HG03457 (cell line): ENCODE measurements at regions not wholly inside any gene's neighbourhood (a gene's known extent, or its start where the extent isn't known, plus 50 kb on each side); places are given as distances from the start of the nearest gene placed in this dataset.
"Not testable (repeated sequence)": the region's sequence is repeated elsewhere in the genome, so short reads cannot be mapped to it uniquely, and the experiment has no call there.

Source experiments
- ATAC-seq: cut with Tn5 transposase; IDR thresholded peaks from one replicate; pipeline ENCODE4 v1.9.1; 2021; ENCODE audit warnings: moderate number of reproducible peaks; ENCODE audit not compliant: unreplicated experiment

DNA sequence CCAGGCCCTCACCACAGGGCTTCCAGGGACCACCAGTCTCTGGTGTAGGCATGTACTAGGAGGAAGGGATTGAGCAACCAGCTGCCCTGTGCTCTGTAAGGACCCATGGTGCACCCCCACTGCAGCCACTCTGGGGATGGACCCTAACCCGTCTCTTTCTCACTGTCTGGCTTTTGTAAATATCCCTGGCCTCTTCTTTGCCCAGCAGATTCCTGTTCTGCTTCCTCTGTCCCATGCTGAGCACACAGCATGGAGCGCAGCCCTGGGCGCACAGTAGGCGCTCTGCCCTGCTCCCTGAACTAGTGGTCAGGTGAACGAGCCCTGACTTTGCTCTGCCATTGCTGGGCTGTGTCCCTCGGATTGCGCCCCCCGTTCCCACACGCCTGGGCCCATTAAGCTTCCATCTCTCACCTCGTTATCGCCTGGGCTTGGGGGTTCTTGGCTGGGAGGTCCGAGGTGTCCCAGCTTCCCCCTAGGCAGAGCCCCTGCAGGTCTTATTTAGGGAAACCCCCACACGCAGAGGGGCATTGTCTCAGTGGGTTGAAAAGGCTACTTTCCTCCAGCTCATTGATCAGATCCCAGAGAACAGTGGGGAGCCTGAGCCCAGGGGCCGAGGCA lies 162.1 kb downstream of the MYCN start:
- no peak for ATAC-seq

DNA sequence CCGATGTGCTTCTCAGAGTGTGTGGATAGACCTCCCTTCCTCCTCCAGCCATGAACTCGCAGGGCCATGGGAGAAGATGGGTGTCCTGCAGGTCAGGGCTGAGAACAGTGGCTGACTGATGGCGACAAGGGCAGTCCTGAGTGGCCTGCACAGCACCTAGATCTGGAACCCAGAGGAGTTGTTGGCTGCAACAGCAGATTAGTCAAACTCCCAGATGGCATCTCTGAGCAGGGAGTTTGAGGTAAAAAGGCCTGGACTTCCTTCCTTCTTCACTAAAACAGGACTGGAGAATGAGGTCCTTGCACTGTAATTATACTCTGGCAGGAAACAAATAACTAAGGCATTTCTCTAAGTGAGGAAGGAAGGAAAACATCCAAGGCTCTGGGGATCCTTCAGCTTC lies 160.8 kb downstream of the MYCN start:
- ATAC-seq = no peak

DNA sequence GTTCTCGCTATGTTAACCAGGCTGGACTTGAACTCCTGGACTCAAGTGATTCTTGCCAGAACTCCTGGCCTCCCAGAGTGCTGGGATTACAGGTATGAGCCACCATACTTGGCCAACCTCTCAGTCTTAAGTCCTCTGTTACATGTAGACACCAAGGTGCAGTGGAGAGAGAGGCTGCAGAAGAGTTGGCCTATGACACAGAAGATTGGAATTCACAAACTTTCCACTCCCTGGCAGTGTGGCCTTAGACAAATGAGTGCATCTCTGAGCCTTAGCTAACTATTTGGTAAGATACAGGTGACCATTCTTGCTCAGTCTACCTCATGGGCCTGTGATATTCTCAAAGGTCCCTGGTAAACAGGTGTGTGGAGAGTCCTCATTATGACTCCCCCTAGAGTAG lies 159.7 kb downstream of the MYCN start:
- ATAC-seq = no peak

DNA sequence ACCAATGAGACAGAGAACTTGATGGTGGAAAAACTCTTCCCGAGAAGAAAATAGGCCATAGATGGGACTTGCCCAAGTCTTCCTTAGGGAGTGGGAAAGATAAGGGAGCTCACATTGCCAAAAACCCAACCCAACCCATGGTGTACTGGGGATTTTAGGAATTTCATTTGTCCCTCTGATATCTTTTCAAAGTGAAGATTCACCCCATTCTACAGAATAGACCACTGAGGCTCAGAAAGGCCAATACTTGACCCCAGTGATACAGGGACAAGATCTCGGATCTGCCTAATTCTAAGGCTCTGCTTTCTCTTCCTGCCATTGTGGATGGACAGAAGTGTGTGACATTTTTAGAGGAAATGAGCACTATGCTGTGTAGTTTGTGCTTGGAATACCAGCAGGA lies 159.0 kb downstream of the MYCN start:
- no peak for ATAC-seq

DNA sequence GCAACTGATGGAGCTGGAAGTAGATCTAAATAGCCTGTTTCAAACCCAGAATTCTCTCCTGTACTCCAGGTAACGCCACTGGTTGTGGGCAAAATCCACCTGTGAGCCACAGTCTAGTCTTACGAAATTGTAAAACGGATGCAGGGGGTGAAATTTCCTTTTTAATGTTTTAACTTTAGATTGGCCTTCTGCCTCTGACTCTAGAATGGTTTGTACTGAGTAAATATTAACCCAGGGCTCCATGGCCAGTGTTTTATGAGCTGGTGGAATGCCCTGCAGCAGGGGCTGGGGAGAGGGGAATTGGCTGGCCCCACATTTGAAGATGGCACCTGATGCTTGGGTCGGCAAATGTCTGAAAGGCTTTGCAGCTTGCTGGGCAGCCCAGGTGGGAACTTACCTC lies 156.6 kb downstream of the MYCN start:
- ATAC-seq = no peak

DNA sequence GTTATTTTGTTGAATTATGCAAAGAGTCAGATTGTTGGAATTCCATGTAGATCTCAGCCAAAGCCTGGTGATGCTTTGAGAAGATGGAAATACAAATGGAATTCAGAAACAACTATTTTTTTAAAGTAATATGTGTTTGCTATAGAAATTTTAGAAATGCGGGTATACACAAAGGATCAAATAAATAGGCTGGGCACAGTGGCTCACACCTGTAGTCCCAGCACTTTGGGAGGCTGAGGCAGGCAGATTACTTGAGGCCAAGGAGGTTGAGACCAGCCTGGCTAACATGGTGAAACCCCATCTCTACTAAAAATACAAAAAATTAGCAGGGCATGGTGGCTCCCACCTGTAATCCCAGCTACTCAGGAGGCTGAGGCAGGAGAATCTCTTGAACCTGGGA lies 155.1 kb downstream of the MYCN start:
- not testable (repeated sequence) for ATAC-seq

DNA sequence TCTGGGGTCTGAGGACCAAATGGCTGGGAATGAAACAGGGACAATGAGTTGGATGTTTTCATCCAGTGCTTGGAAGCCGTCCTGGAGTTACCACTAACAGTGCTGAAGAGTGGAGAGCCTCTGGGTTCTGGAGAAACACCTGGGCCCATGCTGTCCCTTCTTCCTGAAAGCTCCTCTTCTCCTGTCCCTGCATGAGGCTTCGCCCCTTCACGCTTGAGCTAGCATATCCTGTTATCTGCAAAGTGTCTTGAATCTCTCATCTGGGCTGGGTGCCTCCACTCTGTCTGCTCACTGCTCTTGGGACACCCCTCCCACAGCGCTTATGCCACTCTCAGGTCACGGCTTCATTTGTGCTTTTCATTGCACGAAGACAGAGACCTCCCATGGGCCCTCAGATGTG lies 154.5 kb downstream of the MYCN start:
- ATAC-seq = no peak

DNA sequence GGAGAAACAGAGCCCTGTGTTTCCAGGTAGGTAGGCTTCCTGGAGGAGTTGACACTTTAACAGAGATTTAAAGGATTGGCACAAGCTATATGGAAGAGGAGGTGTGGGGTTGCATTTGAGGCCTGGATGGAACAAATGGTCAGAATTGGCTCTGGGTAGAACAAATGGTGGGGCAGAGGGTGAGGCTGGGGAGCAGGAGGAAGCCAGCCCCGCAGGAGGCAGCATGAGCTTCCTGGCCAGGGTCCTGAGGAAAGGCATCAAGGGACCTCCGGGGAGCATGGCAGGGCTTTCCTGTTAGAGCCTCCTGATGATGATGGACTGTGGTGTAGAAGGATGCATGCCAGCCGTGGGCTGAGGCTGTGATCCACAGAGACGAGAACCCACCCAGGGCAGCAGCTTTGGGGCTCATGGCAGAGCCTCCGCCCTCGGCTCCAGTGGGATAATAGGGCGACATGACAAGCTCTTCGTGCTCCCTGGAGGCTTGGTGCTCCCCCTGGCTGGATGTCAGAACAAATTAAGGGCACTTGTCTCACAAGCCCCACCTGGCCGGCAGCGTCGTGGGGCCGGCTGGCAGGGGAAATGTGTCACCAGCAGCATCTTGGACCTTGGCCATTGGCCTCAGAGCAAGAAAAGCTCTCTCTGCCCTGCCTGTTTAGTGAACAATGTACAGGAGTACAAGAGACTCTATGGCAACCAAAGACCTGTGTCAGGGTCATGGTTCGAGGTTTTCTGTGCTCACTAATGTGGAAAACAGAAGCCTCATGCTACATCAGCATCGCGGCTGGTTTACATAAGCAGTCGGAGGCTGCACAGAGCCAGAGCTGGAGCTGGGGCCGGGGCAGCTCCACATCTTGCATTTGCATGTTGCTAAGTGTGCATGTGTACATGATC lies 153.5 kb downstream of the MYCN start:
- ATAC-seq = no peak

- ATAC-seq = no peak
These were observed 152.7 kb downstream of the MYCN start for GRCh38 chr2:16092861-16093638.

GRCh38 chr2:16091576-16092282 lies 151.4 kb downstream of the MYCN start:
- ATAC-seq = no peak

- ATAC-seq = no peak
These were observed 150.6 kb downstream of the MYCN start for GRCh38 chr2:16090650-16091575.

- not testable (repeated sequence) for ATAC-seq
These were observed 149.1 kb downstream of the MYCN start for GRCh38 chr2:16089491-16089890.

DNA sequence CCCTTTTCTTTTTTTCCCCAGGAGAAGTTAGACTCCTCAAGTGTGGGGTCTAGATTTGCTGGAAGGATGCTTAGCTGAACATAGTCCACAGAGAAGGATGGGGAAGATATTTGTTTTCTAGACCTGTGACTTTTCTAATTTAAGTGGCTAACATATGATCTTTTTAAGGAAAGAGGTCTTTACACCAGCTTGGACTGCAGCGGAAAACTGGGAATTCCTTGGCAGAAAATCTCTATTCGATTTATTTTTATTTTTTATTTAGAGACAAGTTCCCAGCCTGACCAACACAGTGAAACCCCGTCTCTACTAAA lies 148.4 kb downstream of the MYCN start:
- ATAC-seq = no peak

DNA sequence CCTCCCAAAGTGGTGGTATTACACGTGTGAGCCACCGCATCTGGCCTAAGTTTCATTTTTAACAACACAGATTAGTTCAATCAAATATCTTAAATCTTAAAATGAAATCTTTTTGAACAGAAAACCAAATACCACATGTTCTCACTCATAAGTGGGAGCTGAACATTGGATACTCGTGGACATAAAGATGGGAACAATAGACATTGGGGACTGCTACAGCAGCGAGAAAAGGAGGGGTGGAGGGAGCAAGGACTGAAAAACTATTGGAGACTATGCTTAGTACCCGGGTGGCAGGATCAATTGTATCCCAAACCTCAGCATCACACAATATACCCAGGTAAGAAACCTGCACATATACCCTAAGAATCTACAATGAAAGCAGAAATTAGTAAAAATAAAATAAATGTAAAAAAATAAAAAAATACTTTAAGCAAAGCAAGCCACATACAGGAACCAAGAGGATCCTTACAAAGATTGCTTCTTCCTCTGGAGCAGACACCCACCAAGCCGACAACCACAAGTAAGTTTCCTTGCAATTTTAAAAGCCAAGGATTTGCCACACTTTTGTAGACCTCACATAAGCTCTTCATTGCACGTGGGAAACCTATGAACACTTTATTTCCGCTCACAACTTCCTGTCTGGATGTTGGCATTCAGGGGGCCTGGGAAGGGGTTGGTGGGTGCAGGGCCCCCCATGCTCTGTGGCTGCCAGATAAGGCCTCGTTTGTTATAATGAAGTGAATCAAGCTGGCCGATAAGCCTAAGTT lies 147.9 kb downstream of the MYCN start:
- ATAC-seq = no peak

DNA sequence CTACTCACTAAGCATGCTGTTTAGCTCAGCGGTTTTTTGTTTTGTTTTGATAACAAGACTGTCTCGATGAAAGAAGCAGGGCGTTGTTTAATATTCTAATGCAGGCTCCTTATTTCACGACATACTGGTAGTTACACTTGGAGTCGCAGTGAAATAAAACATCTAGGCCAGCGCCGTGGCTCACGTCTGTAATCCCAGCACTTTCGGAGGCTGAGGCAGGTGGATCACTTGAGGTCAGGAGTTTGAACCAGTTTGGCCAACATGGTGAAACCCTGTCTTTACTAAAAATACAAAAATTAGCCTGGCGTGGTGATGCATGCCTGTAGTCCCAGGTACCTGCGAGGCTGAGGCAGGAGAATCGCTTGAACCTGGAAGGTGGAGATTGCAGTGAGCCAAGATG lies 145.8 kb downstream of the MYCN start:
- not testable (repeated sequence) for ATAC-seq

- no peak for ATAC-seq
These were observed 144.7 kb downstream of the MYCN start for GRCh38 chr2:16085073-16085472.

GRCh38 chr2:16084274-16084673 lies 143.9 kb downstream of the MYCN start:
- ATAC-seq = no peak

DNA sequence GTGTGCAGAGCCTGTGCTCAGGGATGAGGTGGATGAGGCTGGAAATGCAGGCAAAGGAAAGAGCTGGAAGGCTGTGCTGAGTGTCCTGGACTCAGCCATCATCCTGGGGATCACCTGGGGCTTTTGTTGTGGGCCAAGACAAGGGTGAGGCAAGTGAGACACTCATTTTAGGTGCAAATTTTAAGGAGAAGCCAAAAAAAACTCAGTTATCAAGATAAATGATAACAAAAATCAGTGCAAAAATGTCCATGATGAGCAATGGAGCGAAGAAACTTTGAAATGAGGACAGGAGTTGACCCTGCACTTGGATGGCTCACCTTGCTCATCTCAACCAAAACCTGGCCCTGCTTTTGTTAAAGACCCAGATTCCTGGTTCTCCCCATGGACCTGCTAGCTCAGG lies 141.9 kb downstream of the MYCN start:
- ATAC-seq = no peak
